Prostate gland (tissue), 2 donors: ENCODE measurements at regions not wholly inside any gene's neighbourhood (a gene's known extent, or its start where the extent isn't known, plus 50 kb on each side); places are given as distances from the start of the nearest gene placed in this dataset.

Source experiments
- DNase-seq: peaks from one replicate; pipeline ENCODE4 v3.0.0-alpha.2; 2019; ENCODE audit warnings: low spot score
- H3K27ac ChIP-seq, 2 donors: fragments of 200-600 bp; sonication (generic); 2 replicates each; pipeline ENCODE4 v1.5.1; 2017 to 2019
- H3K27me3 ChIP-seq: fragments of 200-600 bp; sonication (generic); replicated peaks from 2 replicates; pipeline ENCODE4 v1.5.1; 2019; ENCODE audit not compliant: insufficient read depth
- H3K36me3 ChIP-seq, 2 donors: fragments of 200-600 bp; sonication (generic); 1 replicate in 1 of 2; 2 replicates in 1 of 2; pipeline versions ENCODE4 v1.5.1 to v1.8.1; 2017 to 2019
- H3K4me1 ChIP-seq: fragments of 200-600 bp; sonication (generic); replicated peaks from 2 replicates; pipeline ENCODE4 v1.5.1; 2019
- H3K4me3 ChIP-seq, 2 donors: fragments of 200-600 bp; sonication (generic); 2 replicates each; pipeline ENCODE4 v1.5.1; 2017 to 2019
- H3K9me3 ChIP-seq: fragments of 200-600 bp; sonication (generic); 2 replicates; pipeline ENCODE4 v1.5.1; 2017
- CTCF ChIP-seq, 4 experiments: fragments of 200-600 bp in 2 of 4; fragments of 450-650 bp in 2 of 4; sonication (generic) in 2 of 4; IDR thresholded peaks; 1 replicate in 3 of 4; 2 replicates in 1 of 4; pipeline ENCODE4 v1.5.1; 2016 to 2019; ENCODE audit warnings: antibody characterized with exemption in 4 of 4, mild to moderate bottlenecking in 2 of 4, moderate library complexity in 2 of 4
- POLR2A ChIP-seq: fragments of 450-650 bp; IDR thresholded peaks from one replicate; pipeline ENCODE4 v1.6.1; 2016; ENCODE audit warnings: antibody characterized with exemption, mild to moderate bottlenecking
- POLR2AphosphoS5 ChIP-seq: sonication (generic); formaldehyde crosslinking; IDR thresholded peaks from one replicate; pipeline ENCODE4 v1.6.1; 2017; ENCODE audit warnings: antibody characterized with exemption
- WGBS: methylation state at CpG from one replicate; pipeline ENCODE4 v1.1.5; 2018; 5-methylcytosine and 5-hydroxymethylcytosine counted together
- intact Hi-C: fragments of 100-400 bp; cut with DNase I; formaldehyde crosslinking; loops from one replicate; pipeline ENCODE4 v1.14.2; 2022

GRCh38 chrY:15756266-15756665 lies 1231.9 kb downstream of the NLGN4Y start:
- intact Hi-C loops, result no loop called here
- TF ChIP-seq POLR2AphosphoS5, result no peak
- no peak for TF ChIP-seq CTCF (IDR thresholded peaks at IDR 0.05)
- TF ChIP-seq POLR2A, result no peak
- H3K4me3 ChIP-seq, result no peak overlapping the region
- H3K27ac ChIP-seq, result no peak overlapping the region
- WGBS, result 61% methylated on average over 5 of the region's 5 CpGs
- H3K9me3 ChIP-seq, result no peaks in the 10 kb centered on the region
- DNase-seq, result no peak
- H3K27me3 ChIP-seq, result no peaks in the 10 kb centered on the region
- no peaks in the 10 kb centered on the region for H3K36me3 ChIP-seq
- H3K4me1 ChIP-seq, result no peaks in the 10 kb centered on the region

GRCh38 chrY:15773579-15773978 lies 1249.2 kb downstream of the NLGN4Y start:
- Histone ChIP-seq H3K36me3 (no peaks in the 10 kb centered on the region), H3K27ac (no peak overlapping the region), H3K9me3 (no peaks in the 10 kb centered on the region), H3K27me3 (no peaks in the 10 kb centered on the region), H3K4me3 (no peak overlapping the region), H3K4me1 (no peaks in the 10 kb centered on the region)
- 28% methylated on average over 2 of the region's 3 CpGs for WGBS
- TF ChIP-seq CTCF (IDR thresholded peaks at IDR 0.05), result no peak
- TF ChIP-seq POLR2A, result no peak
- TF ChIP-seq POLR2AphosphoS5, result no peak
- DNase-seq, result no peak
- intact Hi-C loops, result no loop called here

GRCh38 chrY:15775880-15776279 lies 1251.6 kb downstream of the NLGN4Y start:
- H3K4me1 ChIP-seq, result no peaks in the 10 kb centered on the region
- WGBS, result 61% methylated on average over 3 of the region's 3 CpGs
- H3K27me3 ChIP-seq, result no peaks in the 10 kb centered on the region
- TF ChIP-seq CTCF (IDR thresholded peaks at IDR 0.05), result no peak
- no peak for TF ChIP-seq POLR2A
- TF ChIP-seq POLR2AphosphoS5, result no peak
- no peak overlapping the region for H3K27ac ChIP-seq
- DNase-seq, result no peak
- H3K36me3 ChIP-seq, result no peaks in the 10 kb centered on the region
- no peaks in the 10 kb centered on the region for H3K9me3 ChIP-seq
- intact Hi-C loops, result no loop called here
- H3K4me3 ChIP-seq, result no peak overlapping the region

GRCh38 chrY:15779891-15780290 lies 1255.6 kb downstream of the NLGN4Y start:
- Histone ChIP-seq H3K27ac (no peak overlapping the region), H3K4me3 (no peak overlapping the region), H3K27me3 (no peaks in the 10 kb centered on the region), H3K4me1 (no peaks in the 10 kb centered on the region), H3K9me3 (no peaks in the 10 kb centered on the region), H3K36me3 (no peaks in the 10 kb centered on the region)
- DNase-seq, result no peak
- intact Hi-C loops, result no loop called here
- no peak for TF ChIP-seq POLR2A
- TF ChIP-seq CTCF (IDR thresholded peaks at IDR 0.05), result no peak
- no peak for TF ChIP-seq POLR2AphosphoS5

GRCh38 chrY:15800021-15800420 lies 1275.7 kb downstream of the NLGN4Y start:
- intact Hi-C loops, result no loop called here
- no peaks in the 10 kb centered on the region for H3K27me3 ChIP-seq
- WGBS, result 34% methylated on average over 3 of the region's 3 CpGs
- TF ChIP-seq POLR2AphosphoS5 (no peak), POLR2A (no peak)
- DNase-seq, result no peak
- H3K27ac ChIP-seq, result no peak overlapping the region
- H3K4me1 ChIP-seq, result no peaks in the 10 kb centered on the region
- H3K9me3 ChIP-seq, result no peaks in the 10 kb centered on the region
- no peaks in the 10 kb centered on the region for H3K36me3 ChIP-seq
- no peak overlapping the region for H3K4me3 ChIP-seq
